ENCODE measurements at regions not wholly inside any gene's neighbourhood (a gene's known extent, or its start where the extent isn't known, plus 50 kb on each side); places are given as distances from the start of the nearest gene placed in this dataset.

DNA sequence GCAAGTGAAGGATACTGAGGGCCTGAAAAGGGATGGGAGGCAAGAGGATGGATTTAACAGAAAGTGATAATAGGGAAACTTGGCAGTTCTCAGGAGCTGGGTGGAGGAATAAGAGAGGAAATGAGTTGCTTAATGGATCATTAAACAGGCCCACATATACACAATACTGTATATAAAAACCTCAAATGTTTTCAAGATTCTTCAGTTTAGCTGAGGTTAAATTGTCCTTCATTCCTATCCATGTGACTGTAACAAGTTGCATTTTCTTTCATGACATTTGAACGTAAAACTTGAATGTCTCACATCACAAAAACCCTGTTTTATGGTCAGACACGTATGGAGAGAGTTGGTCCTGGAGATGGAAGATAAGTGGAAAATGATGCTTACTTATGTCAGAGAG lies 76.5 kb upstream of the PLAC8 start:
- DNase-seq (ENCODE audit: low read depth): no peak
- no peak for TF ChIP-seq CTCF (conservative IDR thresholded peaks at IDR 0.05; ENCODE audit: control insufficient read depth, insufficient read depth, low read depth, low read length)
- H3K4me3 ChIP-seq (ENCODE audit: control insufficient read depth, low read depth, low read length): no peak overlapping the region

DNA sequence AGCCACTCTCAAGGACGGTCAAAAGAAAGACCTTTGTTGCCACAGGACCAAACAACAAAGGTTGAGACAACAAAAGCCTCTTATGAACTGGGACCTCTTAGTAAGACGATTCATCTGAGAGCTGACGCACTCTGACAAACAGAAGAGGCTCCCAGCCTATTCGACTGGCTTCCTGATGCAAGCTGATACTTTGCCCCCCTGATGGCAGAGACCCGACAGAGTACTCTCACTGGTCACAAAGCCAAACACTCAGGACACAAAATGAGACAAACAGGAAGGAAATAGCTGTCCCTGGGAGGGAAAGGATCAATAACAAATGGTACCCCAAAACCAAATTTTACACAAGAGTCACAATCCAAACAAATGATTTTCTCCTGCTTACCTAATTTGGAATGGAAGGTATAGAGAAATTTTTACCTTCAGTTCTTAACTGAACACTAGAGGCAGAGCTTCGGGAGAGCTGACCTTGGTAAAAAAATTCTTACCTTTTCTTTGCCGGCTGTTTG lies 75.2 kb upstream of the PLAC8 start:
- TF ChIP-seq CTCF (conservative IDR thresholded peaks at IDR 0.05; ENCODE audit: control insufficient read depth, insufficient read depth, low read depth, low read length): no peak
- H3K4me3 ChIP-seq (ENCODE audit: control insufficient read depth, low read depth, low read length): no peak overlapping the region
- DNase-seq (ENCODE audit: low read depth): no peak

DNA sequence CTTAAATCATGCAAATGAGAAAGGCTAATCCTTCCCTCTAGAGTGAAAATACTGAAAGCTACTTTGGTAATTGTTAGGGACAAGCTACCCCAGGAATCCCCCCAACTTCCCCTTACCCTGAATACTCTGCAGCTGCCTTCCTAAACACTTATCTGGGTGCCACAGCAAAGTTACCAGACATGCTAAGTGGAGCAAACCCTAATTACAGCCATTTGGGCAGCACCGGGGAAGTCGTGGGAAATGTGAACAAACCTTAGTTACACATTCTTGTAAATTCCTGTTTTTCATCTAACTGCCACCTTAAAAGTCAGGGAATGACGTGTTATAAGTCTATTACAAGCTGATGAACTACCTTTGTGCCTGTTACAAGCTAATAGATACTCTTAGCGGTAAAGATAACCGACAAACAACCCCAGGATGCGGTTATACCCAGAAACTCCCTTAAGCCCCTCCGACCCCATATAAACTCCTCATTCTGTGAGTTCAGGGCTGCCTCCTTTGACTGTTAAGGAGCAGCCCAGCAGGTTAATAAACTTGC lies 66.0 kb upstream of the PLAC8 start:
- no peak overlapping the region for H3K4me3 ChIP-seq (ENCODE audit: control insufficient read depth, low read depth, low read length)

DNA sequence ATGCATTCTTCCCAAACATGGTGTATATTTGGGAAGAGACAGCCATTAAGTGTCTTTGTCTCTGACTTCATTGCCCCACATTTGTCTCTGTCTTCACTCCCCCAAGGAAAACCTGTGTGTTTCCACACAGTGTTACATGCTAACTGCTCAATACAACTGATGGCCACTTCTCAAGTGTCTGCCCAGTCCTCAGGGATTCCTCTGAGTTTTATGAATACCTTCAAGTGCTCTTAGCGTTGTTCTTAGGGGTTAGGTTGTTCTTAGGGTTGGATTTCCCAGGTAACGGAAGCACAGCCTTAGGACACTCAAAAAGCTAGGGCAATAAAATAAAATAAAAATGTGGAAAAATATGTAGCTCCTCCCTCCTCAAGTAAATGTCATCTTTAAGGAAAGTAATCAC lies 64.7 kb upstream of the PLAC8 start:
- no peak for DNase-seq (ENCODE audit: low read depth)
- no peak overlapping the region for H3K4me3 ChIP-seq (ENCODE audit: control insufficient read depth, low read depth, low read length)
- no peak for TF ChIP-seq CTCF (conservative IDR thresholded peaks at IDR 0.05; ENCODE audit: control insufficient read depth, insufficient read depth, low read depth, low read length)

More for the DNA sequence above, 66.0 kb upstream of the PLAC8 start:
- no peak for TF ChIP-seq CTCF (conservative IDR thresholded peaks at IDR 0.05; ENCODE audit: control insufficient read depth, insufficient read depth, low read depth, low read length)
- no peak for DNase-seq (ENCODE audit: low read depth)

DNA sequence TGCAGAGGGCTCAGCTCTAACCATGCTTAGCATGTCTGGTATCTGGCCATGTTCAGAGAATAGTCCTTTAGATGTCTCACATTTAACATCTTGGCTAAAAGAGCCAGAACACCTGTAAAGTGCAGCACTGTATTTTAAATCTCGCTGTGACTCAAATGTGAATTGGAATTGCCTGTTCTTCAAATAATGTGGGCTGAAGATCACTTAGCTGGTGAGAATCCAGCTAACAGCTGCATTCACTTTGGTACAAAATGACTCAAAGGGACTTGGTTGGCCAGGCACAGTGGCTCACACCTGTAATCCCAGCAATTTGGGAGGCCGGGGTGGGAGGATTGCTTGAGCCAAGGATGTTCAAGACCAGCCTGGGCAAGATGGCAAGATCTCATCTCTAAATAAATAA lies 63.5 kb upstream of the PLAC8 start:
- no peak overlapping the region for H3K4me3 ChIP-seq (ENCODE audit: control insufficient read depth, low read depth, low read length)
- DNase-seq (ENCODE audit: low read depth): no peak
- TF ChIP-seq CTCF (conservative IDR thresholded peaks at IDR 0.05; ENCODE audit: control insufficient read depth, insufficient read depth, low read depth, low read length): no peak

- no peak for TF ChIP-seq CTCF (conservative IDR thresholded peaks at IDR 0.05; ENCODE audit: control insufficient read depth, insufficient read depth, low read depth, low read length)
- no peak overlapping the region for H3K4me3 ChIP-seq (ENCODE audit: control insufficient read depth, low read depth, low read length)
- DNase-seq (ENCODE audit: low read depth): no peak
Measured at GRCh38 chr4:83177182-83177581, 62.7 kb upstream of the PLAC8 start.
